Natural killer cell (primary cell): ENCODE measurements at regions not wholly inside any gene's neighbourhood (a gene's known extent, or its start where the extent isn't known, plus 50 kb on each side); places are given as distances from the start of the nearest gene placed in this dataset.

Experiments used
- ATAC-seq, 3 donors: fragments of 150-1000 bp in 2 of 3; fragments of 200-7000 bp in 1 of 3; cut with Tn5 transposase; 1 replicate in 1 of 3; 2 replicates in 2 of 3; pipeline ENCODE4 v1.10.0; 2021; ENCODE audit warnings: mild to moderate bottlenecking in 2 of 3, moderate library complexity in 2 of 3
- DNase-seq, 2 donors: peaks; one replicate each; pipeline versions ENCODE4 v3.0.0 to v3.0.0-alpha.2; 2013 to 2021; ENCODE audit warnings: mixed read lengths in 1 of 2
- H3K27ac ChIP-seq: one replicate; pipeline ENCODE4 v1.5.1; 2013; ENCODE audit warnings: mild to moderate bottlenecking, low read length
- H3K27me3 ChIP-seq: one replicate; pipeline ENCODE4 v1.6.1; 2013; ENCODE audit warnings: low read length; ENCODE audit not compliant: control insufficient read depth, insufficient read depth
- H3K36me3 ChIP-seq: one replicate; pipeline ENCODE4 v1.6.1; 2013; ENCODE audit warnings: low read length; ENCODE audit not compliant: control insufficient read depth, insufficient read depth
- H3K4me1 ChIP-seq: one replicate; pipeline ENCODE4 v1.6.1; 2013; ENCODE audit warnings: low read length; ENCODE audit not compliant: control insufficient read depth, insufficient read depth
- H3K4me3 ChIP-seq: one replicate; pipeline ENCODE4 v1.5.1; 2013; ENCODE audit warnings: low read length
- H3K9me3 ChIP-seq: one replicate; pipeline ENCODE4 v1.6.1; 2013; ENCODE audit warnings: low read length; ENCODE audit not compliant: control insufficient read depth, insufficient read depth
- H3K27ac Mint-ChIP-seq, 2 donors: one replicate each; pipeline ENCODE4 v1.8.0; 2022; ENCODE audit warnings: mild to moderate bottlenecking in 2 of 2, mixed read lengths in 2 of 2, moderate library complexity in 1 of 2
- H3K27me3 Mint-ChIP-seq, 2 donors: one replicate each; pipeline ENCODE4 v1.8.0; 2022; ENCODE audit warnings: low read depth in 2 of 2, mixed read lengths in 2 of 2
- H3K36me3 Mint-ChIP-seq: one replicate; pipeline ENCODE4 v1.8.0; 2022; ENCODE audit warnings: mixed read lengths
- H3K4me1 Mint-ChIP-seq, 2 donors: one replicate each; pipeline ENCODE4 v1.8.0; 2022; ENCODE audit warnings: mixed read lengths in 2 of 2
- H3K4me3 Mint-ChIP-seq: one replicate; pipeline ENCODE4 v1.8.0; 2022; ENCODE audit warnings: mild to moderate bottlenecking, moderate library complexity, mixed read lengths
- H3K9me3 Mint-ChIP-seq, 2 donors: one replicate each; pipeline ENCODE4 v1.8.0; 2022; ENCODE audit warnings: mixed read lengths in 2 of 2
- CTCF ChIP-seq: fragments of 200-600 bp; IDR thresholded peaks from one replicate; pipeline ENCODE4 v1.8.0; 2022; ENCODE audit warnings: antibody characterized with exemption
- WGBS: methylation state at CpG from one replicate; pipeline ENCODE4 v1.1.7; 2013; ENCODE audit warnings: missing lambda C conversion rate; ENCODE audit not compliant: insufficient coverage; 5-methylcytosine and 5-hydroxymethylcytosine counted together
- intact Hi-C: fragments of 100-400 bp; cut with micrococcal nuclease; formaldehyde crosslinking; loops from one replicate; pipeline ENCODE4 v1.14.2; 2022

- Mint-ChIP-seq H3K9me3 (peaks cover 3 to 5% of the 10 kb centered on the region in 2 donors), H3K27me3 (no peaks in the 10 kb centered on the region), H3K4me1 (no peaks in the 10 kb centered on the region), H3K27ac (no peak overlapping the region), H3K4me3 (no peak overlapping the region), H3K36me3 (no peaks in the 10 kb centered on the region)
- TF ChIP-seq CTCF: no peak
- intact Hi-C loops: no loop called here
- no peak overlapping the region for H3K27ac ChIP-seq
- no peak for DNase-seq
- H3K9me3 ChIP-seq: no peaks in the 10 kb centered on the region
- no peak overlapping the region for H3K4me3 ChIP-seq
- no CpG with 5 or more reads among the region's 1 CpG for WGBS
- ATAC-seq: no peak
- no peaks in the 10 kb centered on the region for H3K4me1 ChIP-seq
- H3K27me3 ChIP-seq: no peaks in the 10 kb centered on the region
- H3K36me3 ChIP-seq: no peaks in the 10 kb centered on the region
Measured at GRCh38 chr15:37246065-37246464, 145.7 kb upstream of the MEIS2 start.

DNA sequence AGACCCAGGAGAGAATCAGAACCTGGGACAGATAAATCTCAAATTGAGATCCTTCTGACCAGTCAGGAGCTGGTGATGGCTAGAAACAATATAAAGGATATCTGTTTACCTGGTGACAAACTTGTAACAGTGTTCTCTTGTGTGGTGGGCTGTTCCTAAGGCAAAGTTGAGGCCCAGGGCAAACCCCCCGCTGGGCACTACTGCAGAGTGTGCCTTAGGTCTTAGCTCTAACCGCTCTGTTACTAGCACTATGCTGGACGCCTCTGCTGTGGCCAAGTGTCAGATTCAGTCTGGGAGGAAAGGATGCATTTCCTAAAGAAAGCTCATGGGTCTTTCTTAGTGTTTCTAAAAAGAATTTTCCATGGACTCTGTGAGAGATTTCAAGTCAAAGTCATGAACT lies 146.5 kb upstream of the MEIS2 start:
- Histone ChIP-seq H3K27me3 (no peaks in the 10 kb centered on the region), H3K4me1 (no peaks in the 10 kb centered on the region), H3K4me3 (no peak overlapping the region), H3K27ac (no peak overlapping the region), H3K9me3 (no peaks in the 10 kb centered on the region), H3K36me3 (no peaks in the 10 kb centered on the region)
- no peaks in the 10 kb centered on the region for H3K27me3 Mint-ChIP-seq
- ATAC-seq: peak in 1 of 3 donors; percentile 39
- no peaks in the 10 kb centered on the region for H3K4me1 Mint-ChIP-seq
- H3K36me3 Mint-ChIP-seq: no peaks in the 10 kb centered on the region
- H3K9me3 Mint-ChIP-seq: peaks cover 4 to 5% of the 10 kb centered on the region in 2 donors
- H3K27ac Mint-ChIP-seq: no peak overlapping the region
- 85% methylated on average over 3 of the region's 3 CpGs for WGBS
- intact Hi-C loops: no loop called here
- H3K4me3 Mint-ChIP-seq: no peak overlapping the region
- DNase-seq: no peak
- TF ChIP-seq CTCF: no peak

DNA sequence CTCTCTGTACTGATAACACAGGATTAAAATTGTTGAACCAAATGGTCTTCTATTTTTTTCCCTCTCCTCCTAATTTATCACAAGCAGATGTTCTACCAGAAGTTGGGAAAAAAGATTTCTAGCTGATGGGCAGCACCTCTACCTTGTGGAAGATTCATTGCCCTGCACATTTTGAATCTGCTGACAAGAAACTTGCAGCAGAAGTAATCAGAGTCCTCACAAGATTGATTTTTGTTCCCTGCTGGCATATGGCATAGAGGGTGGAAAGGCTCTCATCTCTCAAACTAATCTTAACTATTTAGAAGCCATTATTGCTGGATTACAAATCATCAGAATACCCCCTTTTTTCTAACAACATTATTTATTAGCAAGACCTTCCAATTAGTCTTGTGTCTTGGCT lies 148.9 kb upstream of the MEIS2 start:
- H3K27ac Mint-ChIP-seq: no peak overlapping the region
- H3K9me3 Mint-ChIP-seq: peaks cover 5 to 8% of the 10 kb centered on the region in 2 donors
- H3K4me1 Mint-ChIP-seq: no peaks in the 10 kb centered on the region
- no peaks in the 10 kb centered on the region for H3K9me3 ChIP-seq
- H3K4me3 Mint-ChIP-seq: no peak overlapping the region
- TF ChIP-seq CTCF: no peak
- no peak overlapping the region for H3K4me3 ChIP-seq
- H3K27me3 ChIP-seq: no peaks in the 10 kb centered on the region
- H3K27me3 Mint-ChIP-seq: no peaks in the 10 kb centered on the region
- intact Hi-C loops: no loop called here
- no peaks in the 10 kb centered on the region for H3K36me3 Mint-ChIP-seq
- no peak for DNase-seq
- ATAC-seq: no peak
- H3K27ac ChIP-seq: no peak overlapping the region
- H3K4me1 ChIP-seq: no peaks in the 10 kb centered on the region
- H3K36me3 ChIP-seq: no peaks in the 10 kb centered on the region

DNA sequence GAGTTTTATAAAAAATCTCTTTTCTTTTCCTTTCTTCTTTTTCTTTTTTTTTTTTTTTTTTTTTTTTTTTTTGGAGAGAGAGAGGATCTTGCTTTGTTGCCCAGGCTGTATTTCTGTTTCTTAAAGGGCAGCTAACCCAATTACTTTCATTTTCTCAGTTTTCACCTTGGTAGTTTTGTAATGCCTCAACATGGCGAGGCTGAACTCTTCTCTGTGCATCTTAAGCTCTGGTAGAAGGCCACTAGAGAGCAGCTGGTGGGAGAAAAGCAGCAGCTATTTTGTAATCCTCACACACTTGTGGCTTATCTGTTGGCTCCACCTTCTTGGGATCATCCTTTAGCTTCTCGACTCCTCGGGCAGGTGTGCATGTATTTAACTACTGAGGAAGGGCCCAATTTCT lies 152.2 kb upstream of the MEIS2 start:
- Mint-ChIP-seq H3K27ac (no peak overlapping the region), H3K36me3 (no peaks in the 10 kb centered on the region), H3K9me3 (peaks cover 10 to 14% of the 10 kb centered on the region in 2 donors), H3K4me3 (no peak overlapping the region), H3K27me3 (no peaks in the 10 kb centered on the region), H3K4me1 (no peaks in the 10 kb centered on the region)
- Histone ChIP-seq H3K4me1 (no peaks in the 10 kb centered on the region), H3K4me3 (no peak overlapping the region), H3K9me3 (no peaks in the 10 kb centered on the region), H3K27ac (no peak overlapping the region), H3K36me3 (no peaks in the 10 kb centered on the region), H3K27me3 (no peaks in the 10 kb centered on the region)
- no peak for TF ChIP-seq CTCF
- WGBS: 81% methylated on average over 3 of the region's 3 CpGs
- no peak for ATAC-seq
- no peak for DNase-seq
- intact Hi-C loops: no loop called here
